HG02840 (cell line): ENCODE measurements at regions not wholly inside any gene's neighbourhood (a gene's known extent, or its start where the extent isn't known, plus 50 kb on each side); places are given as distances from the start of the nearest gene placed in this dataset.

Source experiments
- ATAC-seq: cut with Tn5 transposase; IDR thresholded peaks from one replicate; pipeline ENCODE4 v1.9.1; 2021; ENCODE audit warnings: mild to moderate bottlenecking, moderate library complexity, moderate number of reproducible peaks; ENCODE audit not compliant: unreplicated experiment, low FRiP score

DNA sequence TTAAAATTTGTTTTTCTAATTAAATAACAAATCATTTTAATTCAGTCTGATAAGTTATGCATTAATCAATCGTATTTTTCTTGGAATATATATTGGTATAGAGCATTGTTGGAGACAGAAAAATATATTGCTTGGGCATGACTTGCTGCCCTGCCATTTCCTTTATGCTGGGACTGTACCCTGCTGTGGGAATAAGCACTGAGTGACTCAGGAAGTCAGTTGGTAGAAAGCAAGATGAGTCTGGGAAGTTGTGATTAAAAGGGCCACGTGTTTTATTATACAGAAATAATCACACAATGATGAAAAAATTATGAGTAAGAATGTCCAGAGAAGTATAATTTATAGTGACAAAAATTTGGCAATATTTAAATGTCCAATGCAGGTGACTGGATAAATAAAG lies 139.5 kb downstream of the KIF18A start:
- no peak for ATAC-seq

DNA sequence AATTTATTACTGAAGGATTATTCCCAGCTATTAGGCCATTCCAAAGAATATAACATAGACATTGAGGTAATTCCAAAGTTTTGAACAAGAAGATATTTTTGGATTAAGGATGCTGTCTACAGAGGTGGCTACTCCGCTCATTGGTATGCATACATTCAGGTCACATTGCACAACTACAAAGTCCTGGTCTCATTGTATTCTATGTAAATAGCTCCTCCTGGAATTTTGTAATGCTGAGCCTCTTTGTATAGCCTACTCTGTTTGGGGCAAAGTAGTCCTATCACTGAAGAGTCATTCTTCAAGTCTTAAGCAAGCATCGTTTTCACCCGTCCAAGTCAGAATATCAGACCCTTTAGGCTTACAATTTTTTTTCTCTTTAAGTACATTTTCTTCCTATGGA lies 142.4 kb downstream of the KIF18A start:
- ATAC-seq = no peak

- no peak for ATAC-seq
Measured at GRCh38 chr11:27963370-27963769, 144.6 kb downstream of the KIF18A start.

DNA sequence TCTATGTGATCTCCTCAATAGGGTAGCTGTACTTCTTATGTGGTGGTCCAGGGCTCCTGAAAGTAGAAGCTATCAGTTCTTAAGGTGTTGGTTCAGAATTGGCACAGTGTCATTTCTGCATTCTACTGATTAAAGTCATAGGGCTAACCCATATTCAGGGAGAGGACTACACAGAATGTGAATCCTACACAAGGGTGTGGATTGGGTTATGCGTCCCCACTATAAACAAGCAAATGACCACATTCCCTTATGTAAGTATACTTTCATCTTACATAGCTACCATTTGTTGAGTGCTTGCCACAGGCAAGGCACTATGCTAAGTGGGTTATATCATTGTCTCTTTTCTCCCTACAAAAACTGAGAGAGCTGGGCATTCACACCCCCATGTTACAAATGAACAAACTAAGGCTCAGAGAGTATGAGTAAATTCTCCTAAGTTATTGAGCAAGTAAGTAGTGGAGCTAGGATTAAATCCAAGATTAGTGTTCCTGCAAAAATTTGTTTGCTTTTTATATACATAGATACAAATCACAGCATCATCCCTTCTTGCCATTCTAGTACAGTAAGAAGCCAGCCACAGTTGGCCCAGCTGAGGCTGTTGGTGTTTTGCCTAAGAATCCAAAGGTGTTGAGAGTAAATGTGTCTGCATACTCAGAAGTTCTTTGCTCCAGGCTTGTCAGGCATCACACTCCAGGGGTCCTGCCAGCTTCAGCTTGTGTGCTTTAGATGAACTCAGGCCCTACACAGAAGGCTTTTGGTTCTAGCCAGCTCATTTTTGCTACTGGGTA lies 157.8 kb downstream of the KIF18A start:
- no peak for ATAC-seq

GRCh38 chr11:27945348-27945747 lies 162.6 kb downstream of the KIF18A start:
- ATAC-seq = no peak

DNA sequence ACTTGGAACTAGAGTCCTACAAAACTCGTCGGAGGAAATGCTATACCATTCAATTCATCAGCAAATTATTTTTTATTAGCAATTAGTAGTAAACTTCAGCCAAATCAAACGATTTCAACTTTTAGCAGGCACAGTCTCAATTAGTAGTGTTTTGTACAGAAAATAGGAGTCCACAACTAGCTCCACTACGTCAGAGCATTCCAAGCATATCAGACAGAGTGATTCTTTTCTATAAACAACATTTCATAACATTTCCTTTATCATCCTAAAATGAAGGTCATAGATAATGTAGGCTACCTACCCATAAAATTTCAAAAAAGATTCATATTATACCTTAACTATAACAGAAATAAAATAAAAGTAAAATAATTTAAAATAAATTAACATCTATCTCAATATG lies 169.9 kb downstream of the KIF18A start:
- ATAC-seq = no peak

DNA sequence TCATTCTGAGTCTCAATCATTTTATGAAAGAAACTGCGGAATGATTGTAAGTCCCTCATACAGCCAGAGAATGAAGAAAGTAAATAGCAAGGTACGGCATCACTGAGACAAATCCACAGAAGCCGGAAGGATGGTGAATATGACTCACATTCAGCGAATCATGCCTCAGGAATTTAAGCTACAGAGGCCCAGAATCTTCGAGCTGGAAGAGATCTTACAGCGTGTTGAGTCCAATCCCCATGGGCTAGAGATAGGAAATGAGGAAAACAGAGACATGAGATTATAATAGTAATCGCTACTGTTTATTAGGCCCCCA lies 173.2 kb downstream of the KIF18A start:
- ATAC-seq = no peak

GRCh38 chr11:27933992-27934829 lies 173.7 kb downstream of the KIF18A start:
- no peak for ATAC-seq

GRCh38 chr11:27931770-27932169 lies 176.2 kb downstream of the KIF18A start:
- no peak for ATAC-seq

GRCh38 chr11:27930946-27931345 lies 177.0 kb downstream of the KIF18A start:
- no peak for ATAC-seq

DNA sequence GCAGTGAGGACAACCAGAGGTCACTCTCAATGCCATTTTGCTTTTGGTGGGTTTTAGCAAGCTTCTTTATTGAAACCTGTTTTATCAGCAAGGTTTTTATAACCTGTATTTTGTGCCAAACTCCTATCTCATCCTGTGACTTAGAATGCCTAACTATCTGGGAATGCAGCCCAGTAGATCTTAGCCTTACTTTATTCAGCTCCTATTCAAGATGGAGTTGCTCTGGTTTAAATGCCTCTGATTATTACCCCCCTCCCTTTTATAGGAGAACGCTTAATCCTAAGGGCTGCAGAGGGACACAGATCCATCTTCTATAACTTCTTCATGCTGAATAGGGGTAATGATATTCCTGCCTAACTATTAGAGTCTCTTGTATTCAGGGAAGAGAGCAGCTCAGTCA lies 179.1 kb downstream of the KIF18A start:
- ATAC-seq = no peak

GRCh38 chr11:27926981-27927481 lies 180.9 kb downstream of the KIF18A start:
- no peak for ATAC-seq

DNA sequence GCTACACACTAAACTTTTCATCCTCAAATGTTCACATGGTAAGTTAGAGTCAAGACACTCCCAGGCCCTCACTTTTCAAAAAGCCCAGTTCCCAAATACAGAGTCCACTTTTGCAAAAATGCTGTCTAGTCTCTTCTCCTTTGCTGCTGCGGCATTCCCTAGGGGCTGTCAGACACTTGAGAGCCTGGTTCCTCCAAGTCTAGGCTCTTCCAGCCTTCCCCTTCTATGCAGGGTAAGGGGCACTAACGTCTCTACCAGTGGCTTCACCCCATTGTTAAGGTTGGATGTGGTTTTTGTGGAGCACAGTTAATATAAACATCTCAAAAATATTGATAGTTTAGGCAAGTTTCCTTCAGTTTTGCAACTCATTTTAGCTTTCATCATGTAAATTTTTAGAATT lies 181.5 kb downstream of the KIF18A start:
- ATAC-seq = no peak

DNA sequence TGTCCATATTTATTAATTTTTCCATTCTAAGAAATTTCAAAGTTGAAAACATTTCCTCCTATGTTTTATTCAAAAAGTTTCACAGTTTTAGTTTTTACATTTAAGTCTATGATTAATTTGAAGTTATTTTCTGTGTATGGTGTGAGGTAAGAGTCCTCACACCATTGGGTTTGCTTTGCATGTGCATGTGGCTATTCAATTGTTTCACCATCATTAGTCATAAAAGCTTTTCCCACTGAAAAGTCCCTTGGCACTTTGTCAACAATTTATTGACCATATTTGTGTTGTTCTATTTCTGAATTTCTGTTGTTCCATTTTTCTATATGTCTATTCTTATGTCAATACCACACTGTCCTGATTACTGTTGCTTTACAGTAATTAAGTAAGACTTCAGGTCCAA lies 186.5 kb downstream of the KIF18A start:
- no peak for ATAC-seq

DNA sequence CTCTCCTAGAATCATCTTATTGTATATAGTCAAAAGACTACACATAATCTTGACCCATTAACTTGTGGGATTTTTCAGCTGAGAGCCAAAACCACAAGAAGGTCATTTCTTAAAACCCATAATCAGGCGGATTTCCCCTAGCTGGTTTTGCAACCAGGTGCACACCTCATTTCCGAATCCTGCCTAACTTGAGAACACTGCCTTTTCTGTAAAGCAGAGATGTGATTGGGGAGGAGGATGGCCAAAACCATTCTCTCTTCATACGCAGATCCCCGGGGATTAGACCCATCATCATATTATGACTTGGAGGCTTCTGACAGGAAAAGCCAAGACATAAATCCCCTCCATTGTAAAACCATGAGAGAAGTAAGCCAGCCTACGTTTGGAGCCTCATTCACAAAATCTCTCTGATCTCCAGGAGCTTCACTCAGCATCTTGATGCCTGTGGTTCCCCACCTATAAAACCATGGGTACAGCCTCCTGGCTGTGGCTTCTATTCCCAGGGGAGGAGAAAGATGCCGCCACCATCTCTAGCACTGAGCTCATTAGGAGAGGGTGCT lies 191.3 kb downstream of the KIF18A start:
- ATAC-seq = peak; percentile 96

- ATAC-seq = no peak
Measured at GRCh38 chr11:27914080-27914479, 193.9 kb downstream of the KIF18A start.

DNA sequence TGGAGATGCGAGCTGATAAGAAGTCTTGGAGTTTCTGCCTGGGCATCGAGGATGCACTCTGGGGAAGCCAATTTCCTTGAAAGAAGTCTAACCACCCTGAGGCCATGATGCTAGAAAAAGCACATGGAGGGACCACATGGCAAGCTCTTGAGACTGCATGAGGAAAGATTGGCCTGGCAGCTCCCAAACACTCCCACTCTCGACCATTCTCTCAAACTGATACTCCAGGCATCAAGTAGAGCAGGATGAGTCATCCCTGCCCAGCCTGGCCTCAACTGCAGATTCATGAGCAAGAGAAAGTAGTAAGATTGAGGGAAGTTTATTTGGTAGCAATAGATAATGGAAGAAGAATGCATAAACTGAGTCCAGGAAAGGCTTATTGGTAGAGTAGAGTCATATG lies 194.3 kb downstream of the KIF18A start:
- ATAC-seq = no peak

DNA sequence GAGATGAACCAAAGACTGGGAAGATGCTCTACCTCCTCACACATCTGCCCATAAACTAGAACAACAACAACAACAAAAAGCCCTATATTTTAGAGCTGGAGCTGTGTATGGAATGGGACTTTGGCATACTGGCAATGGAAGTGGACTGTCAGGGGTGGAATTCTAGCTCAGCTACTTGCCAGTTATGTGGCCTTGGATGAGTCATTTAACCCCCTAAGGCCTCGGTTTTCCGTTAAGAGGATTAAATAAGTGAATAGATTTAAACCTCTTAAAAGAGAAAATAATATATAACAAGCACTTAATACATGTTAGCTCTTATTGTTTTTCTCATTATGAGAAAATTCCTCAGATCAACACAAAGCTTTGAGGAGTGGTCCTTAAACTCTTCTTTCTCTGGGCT lies 195.0 kb downstream of the KIF18A start:
- no peak for ATAC-seq

DNA sequence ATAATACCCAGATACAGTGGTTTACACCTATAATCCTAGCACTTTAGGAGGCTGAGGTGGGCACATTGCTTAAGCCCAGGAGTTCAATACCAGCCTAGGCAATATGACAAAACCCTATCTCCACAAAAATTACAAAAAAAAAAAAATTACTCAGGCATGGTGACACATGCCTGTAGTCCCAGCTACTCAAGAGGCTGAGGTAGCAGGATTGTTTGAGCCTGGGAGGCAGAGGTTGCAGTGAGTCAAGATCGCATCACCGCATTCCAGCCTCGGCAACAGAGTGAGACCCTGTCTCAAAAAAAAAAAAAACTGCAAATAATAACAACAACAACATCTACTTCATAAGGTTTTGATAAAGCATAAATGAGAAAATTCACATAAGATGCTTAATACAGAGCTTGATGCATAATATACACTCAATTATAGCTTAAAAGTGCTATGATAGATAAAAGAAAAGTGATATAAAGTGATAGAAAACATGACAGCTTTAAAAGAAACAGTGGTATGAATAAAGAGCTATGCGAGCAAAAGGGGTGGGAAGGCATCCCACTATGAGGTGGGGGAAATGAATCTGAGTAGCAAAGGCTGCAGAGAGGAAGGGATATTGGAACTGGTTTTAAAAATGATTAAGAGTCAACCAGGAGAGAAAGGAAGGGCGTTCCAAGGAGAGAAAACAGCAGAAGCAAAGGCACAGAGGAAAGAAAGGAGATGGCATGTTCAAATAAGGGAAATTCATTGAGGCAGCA lies 197.6 kb downstream of the KIF18A start:
- ATAC-seq = no peak

- ATAC-seq = no peak
Measured at GRCh38 chr11:27909386-27909785, 198.6 kb downstream of the KIF18A start.

DNA sequence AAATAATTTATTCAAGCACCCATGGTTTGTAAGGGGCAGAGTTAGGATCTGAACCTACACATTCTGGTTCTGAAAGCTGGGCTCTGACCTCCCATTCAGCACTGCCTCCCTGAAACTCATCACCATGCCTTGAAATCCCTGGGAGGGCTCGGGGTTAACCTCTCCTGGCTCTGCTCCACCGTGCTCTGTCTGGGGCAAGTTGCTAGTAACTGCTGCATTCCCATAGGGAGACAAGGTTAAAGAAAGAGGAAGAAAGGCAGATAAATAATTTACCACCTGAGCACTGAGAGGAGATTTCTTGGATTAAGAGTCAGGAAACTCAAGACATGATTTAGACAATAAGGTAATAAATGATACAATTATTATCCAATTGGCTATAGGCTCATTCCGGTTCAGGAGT lies 199.3 kb downstream of the KIF18A start:
- no peak for ATAC-seq
